OCI-LY1 (cell line): ENCODE measurements at regions not wholly inside any gene's neighbourhood (a gene's known extent, or its start where the extent isn't known, plus 50 kb on each side); places are given as distances from the start of the nearest gene placed in this dataset.

ENCODE experiments used
- H2AFZ ChIP-seq: fragments of 200-600 bp; sonication (generic), shearing (Covaris generic); 2 replicates; pipeline ENCODE4 v1.6.0; 2014; ENCODE audit warnings: antibody characterized with exemption, mild to moderate bottlenecking, low read length
- H3F3A ChIP-seq: fragments of 200-600 bp; sonication (generic), shearing (Covaris generic); 2 replicates; pipeline ENCODE4 v1.6.0; 2014; ENCODE audit warnings: mild to moderate bottlenecking, antibody characterized with exemption, low read length, moderate library complexity; ENCODE audit not compliant: insufficient read depth
- H3K27ac ChIP-seq: fragments of 200-600 bp; sonication (generic); 2 replicates; pipeline ENCODE4 v1.5.1; 2014; ENCODE audit warnings: low read length, mixed run types, mild to moderate bottlenecking, low read depth; ENCODE audit not compliant: poor library complexity, severe bottlenecking
- H3K27me3 ChIP-seq: fragments of 200-600 bp; sonication (generic); 2 replicates; pipeline ENCODE4 v1.6.0; 2014; ENCODE audit warnings: antibody characterized with exemption, mild to moderate bottlenecking, low read length, moderate library complexity; ENCODE audit not compliant: insufficient read depth
- H3K36me3 ChIP-seq: fragments of 200-600 bp; sonication (generic); 2 replicates; pipeline ENCODE4 v1.6.1; 2014; ENCODE audit warnings: mild to moderate bottlenecking, antibody characterized with exemption, low read length, moderate library complexity, mixed read lengths; ENCODE audit not compliant: insufficient read depth
- H3K4me1 ChIP-seq: fragments of 200-600 bp; sonication (generic); 2 replicates; pipeline ENCODE4 v1.5.1; 2014; ENCODE audit warnings: mild to moderate bottlenecking, low read length, moderate library complexity; ENCODE audit not compliant: insufficient read depth, severe bottlenecking
- H3K4me2 ChIP-seq: fragments of 200-600 bp; sonication (generic), shearing (Covaris generic); 2 replicates; pipeline ENCODE4 v1.6.1; 2014; ENCODE audit warnings: low read length
- H3K4me3 ChIP-seq: fragments of 200-600 bp; sonication (generic); 2 replicates; pipeline ENCODE4 v1.5.1; 2014; ENCODE audit warnings: low read length, low read depth, mild to moderate bottlenecking, mixed read lengths; ENCODE audit not compliant: poor library complexity, severe bottlenecking
- H3K79me2 ChIP-seq: fragments of 200-600 bp; shearing (Covaris generic); 2 replicates; pipeline ENCODE4 v1.6.1; 2016; ENCODE audit warnings: mixed run types, low read length, mixed read lengths; ENCODE audit not compliant: insufficient read depth
- H3K9ac ChIP-seq: fragments of 200-600 bp; sonication (generic), shearing (Covaris generic); 2 replicates; pipeline ENCODE4 v1.6.1; 2014; ENCODE audit warnings: mild to moderate bottlenecking, low read length, mixed read lengths
- H3K9me2 ChIP-seq: fragments of 200-600 bp; sonication (generic), shearing (Covaris generic); 2 replicates; pipeline ENCODE4 v1.6.1; 2014; ENCODE audit warnings: low read depth, mild to moderate bottlenecking, low read length, mixed read lengths
- H3K9me3 ChIP-seq: fragments of 200-600 bp; shearing (Covaris generic); 2 replicates; pipeline ENCODE4 v1.6.1; 2014; ENCODE audit warnings: low read length, mixed read lengths
- H4K20me1 ChIP-seq: fragments of 200-600 bp; sonication (generic), shearing (Covaris generic); 2 replicates; pipeline ENCODE4 v1.6.0; 2016; ENCODE audit warnings: mild to moderate bottlenecking, low read length; ENCODE audit not compliant: insufficient read depth
- EZH2 ChIP-seq: fragments of 200-600 bp; sonication (generic), shearing (Covaris generic); IDR thresholded peaks from 2 replicates; pipeline ENCODE4 v1.8.0; 2017; ENCODE audit warnings: borderline replicate concordance, mixed run types, mild to moderate bottlenecking, antibody characterized with exemption, low read length, moderate library complexity, mixed read lengths
- TF ChIP-seq, protein P1 (sequence below): fragments of 200-600 bp; sonication (generic), shearing (Covaris generic); IDR thresholded peaks from 2 replicates; pipeline ENCODE4 v1.5.1; 2017; ENCODE audit warnings: mild to moderate bottlenecking, antibody characterized with exemption, low read length, moderate library complexity, mixed read lengths

DNA sequence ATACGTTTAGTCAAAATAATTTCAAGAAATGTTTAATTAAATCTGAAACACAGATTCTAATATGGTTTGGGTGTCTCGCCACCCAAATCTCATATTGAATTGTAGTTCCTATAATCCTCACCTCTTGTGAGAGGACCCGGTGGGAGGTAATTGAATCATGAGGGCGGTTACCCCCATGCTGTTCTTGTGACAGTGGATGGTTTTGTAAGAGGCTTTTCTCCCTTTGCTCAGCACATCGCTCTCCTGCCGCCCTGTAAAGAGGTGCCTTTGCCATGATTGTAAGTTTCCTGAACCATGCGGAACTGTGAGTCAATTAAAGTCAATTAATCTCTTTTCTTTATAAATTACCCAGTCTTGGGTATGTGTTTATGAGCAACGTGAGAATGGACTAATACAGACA lies 1045.1 kb upstream of the POU3F3 start:
- H3K9me3 ChIP-seq = no peaks in the 10 kb centered on the region
- no peaks in the 10 kb centered on the region for H3K27me3 ChIP-seq
- no peak overlapping the region for H3K27ac ChIP-seq
- no peaks in the 10 kb centered on the region for H3K79me2 ChIP-seq
- H3K9me2 ChIP-seq = no peaks in the 10 kb centered on the region
- TF ChIP-seq, protein P1, sequence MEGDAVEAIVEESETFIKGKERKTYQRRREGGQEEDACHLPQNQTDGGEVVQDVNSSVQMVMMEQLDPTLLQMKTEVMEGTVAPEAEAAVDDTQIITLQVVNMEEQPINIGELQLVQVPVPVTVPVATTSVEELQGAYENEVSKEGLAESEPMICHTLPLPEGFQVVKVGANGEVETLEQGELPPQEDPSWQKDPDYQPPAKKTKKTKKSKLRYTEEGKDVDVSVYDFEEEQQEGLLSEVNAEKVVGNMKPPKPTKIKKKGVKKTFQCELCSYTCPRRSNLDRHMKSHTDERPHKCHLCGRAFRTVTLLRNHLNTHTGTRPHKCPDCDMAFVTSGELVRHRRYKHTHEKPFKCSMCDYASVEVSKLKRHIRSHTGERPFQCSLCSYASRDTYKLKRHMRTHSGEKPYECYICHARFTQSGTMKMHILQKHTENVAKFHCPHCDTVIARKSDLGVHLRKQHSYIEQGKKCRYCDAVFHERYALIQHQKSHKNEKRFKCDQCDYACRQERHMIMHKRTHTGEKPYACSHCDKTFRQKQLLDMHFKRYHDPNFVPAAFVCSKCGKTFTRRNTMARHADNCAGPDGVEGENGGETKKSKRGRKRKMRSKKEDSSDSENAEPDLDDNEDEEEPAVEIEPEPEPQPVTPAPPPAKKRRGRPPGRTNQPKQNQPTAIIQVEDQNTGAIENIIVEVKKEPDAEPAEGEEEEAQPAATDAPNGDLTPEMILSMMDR = no peak
- TF ChIP-seq EZH2 = no peak
- H3K4me1 ChIP-seq = no peaks in the 10 kb centered on the region
- H3F3A ChIP-seq = no peaks in the 10 kb centered on the region
- no peaks in the 10 kb centered on the region for H4K20me1 ChIP-seq
- H3K4me3 ChIP-seq = no peak overlapping the region
- no peak overlapping the region for H3K4me2 ChIP-seq
- no peak overlapping the region for H3K9ac ChIP-seq
- no peak overlapping the region for H2AFZ ChIP-seq
- no peaks in the 10 kb centered on the region for H3K36me3 ChIP-seq

DNA sequence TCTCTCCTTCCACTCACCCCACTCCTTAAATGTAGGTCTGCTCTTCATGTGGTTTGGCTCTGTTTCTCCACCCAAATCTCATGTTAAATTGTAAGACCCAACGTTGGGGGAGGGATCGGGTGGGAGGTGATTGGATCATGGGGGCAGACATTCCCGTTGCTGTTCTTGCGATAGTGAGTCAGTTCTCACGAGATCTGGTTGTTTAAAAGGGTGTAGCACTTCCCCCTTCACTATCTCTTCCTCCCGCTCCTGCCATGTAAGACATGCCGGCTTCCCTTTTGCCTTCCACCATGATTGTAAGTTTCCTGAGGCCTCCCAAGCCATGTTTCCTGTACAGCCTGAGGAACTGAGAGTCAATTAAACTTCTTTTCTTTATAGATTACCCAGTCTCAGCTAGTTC lies 1044.5 kb upstream of the POU3F3 start:
- Histone ChIP-seq H3K27ac (no peak overlapping the region), H4K20me1 (no peaks in the 10 kb centered on the region), H3K9ac (no peak overlapping the region), H3K4me2 (no peak overlapping the region), H3K9me2 (no peaks in the 10 kb centered on the region), H3K79me2 (no peaks in the 10 kb centered on the region), H3K36me3 (no peaks in the 10 kb centered on the region), H3K27me3 (no peaks in the 10 kb centered on the region), H3F3A (no peaks in the 10 kb centered on the region), H3K4me3 (no peak overlapping the region), H3K4me1 (no peaks in the 10 kb centered on the region), H3K9me3 (no peaks in the 10 kb centered on the region), H2AFZ (no peak overlapping the region)
- no peak for TF ChIP-seq EZH2
- TF ChIP-seq, protein P1 = no peak

DNA sequence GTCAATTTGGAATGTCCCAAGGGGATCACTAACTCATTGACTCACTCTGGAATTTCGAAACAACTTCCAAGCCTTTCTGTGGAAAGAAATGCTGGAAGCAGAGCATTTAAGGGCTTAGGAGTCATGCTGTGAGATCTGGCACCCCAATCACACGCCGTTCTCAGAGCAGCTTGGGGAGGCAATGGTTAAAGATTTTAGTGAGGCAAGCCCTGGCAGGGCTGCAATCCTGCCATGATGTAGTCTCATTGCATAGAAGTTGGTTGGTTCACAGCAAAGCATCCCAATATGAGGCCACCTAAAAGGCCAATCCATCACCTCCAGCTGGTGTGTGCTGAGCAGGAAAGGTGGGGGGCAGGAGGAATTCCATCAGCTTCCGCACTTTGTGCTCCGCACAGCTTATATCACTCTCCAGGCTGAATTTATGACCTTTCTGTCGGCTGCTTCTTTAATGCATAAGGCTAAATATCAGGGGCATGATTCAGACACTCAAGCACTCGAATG lies 1043.9 kb upstream of the POU3F3 start:
- H3K4me3 ChIP-seq = no peak overlapping the region
- H3K36me3 ChIP-seq = no peaks in the 10 kb centered on the region
- H3K9me2 ChIP-seq = no peaks in the 10 kb centered on the region
- no peaks in the 10 kb centered on the region for H3F3A ChIP-seq
- no peak overlapping the region for H2AFZ ChIP-seq
- no peaks in the 10 kb centered on the region for H3K4me1 ChIP-seq
- no peak overlapping the region for H3K27ac ChIP-seq
- H3K27me3 ChIP-seq = no peaks in the 10 kb centered on the region
- H3K9ac ChIP-seq = no peak overlapping the region
- H3K4me2 ChIP-seq = no peak overlapping the region
- TF ChIP-seq, protein P1 = no peak
- TF ChIP-seq EZH2 = no peak
- H3K79me2 ChIP-seq = no peaks in the 10 kb centered on the region
- no peaks in the 10 kb centered on the region for H4K20me1 ChIP-seq
- no peaks in the 10 kb centered on the region for H3K9me3 ChIP-seq
